ENCODE measurements at regions not wholly inside any gene's neighbourhood (a gene's known extent, or its start where the extent isn't known, plus 50 kb on each side); places are given as distances from the start of the nearest gene placed in this dataset.

- intact Hi-C loops (cut with micrococcal nuclease): no loop called here
- H3K27me3 ChIP-seq (ENCODE audit: control insufficient read depth in 2 of 2, insufficient read depth in 2 of 2, low read length in 2 of 2): no peaks in the 10 kb centered on the region
- no peak overlapping the region for H2AFZ ChIP-seq (ENCODE audit: low read depth, low read length)
- POLR2A ChIA-PET: no interaction called here
- CTCF ChIA-PET: no interaction called here
- no peak for DNase-seq (ENCODE audit: low read depth, low spot score)
- dilution Hi-C loops (cut with MboI; ENCODE audit: extremely low pct_ligation_motif_present, low sequenced_read_pairs): no loop called here
- H3K9me1 ChIP-seq (replicated peaks; ENCODE audit: control insufficient read depth, extremely low read depth, insufficient read depth, low read length): no peaks in the 10 kb centered on the region
- no peaks in the 10 kb centered on the region for H3K4me1 ChIP-seq (ENCODE audit: control insufficient read depth, extremely low read depth, insufficient read depth, low read length)
- no peak overlapping the region for H3K27ac ChIP-seq (ENCODE audit: insufficient read depth, low read depth, low read length)
- no peak overlapping the region for H3K4me2 ChIP-seq (ENCODE audit: insufficient read depth, low read length)
- no peak overlapping the region for H3K9ac ChIP-seq (replicated peaks; ENCODE audit: extremely low read depth, insufficient read depth, low read length)
- no peaks in the 10 kb centered on the region for H4K20me1 ChIP-seq (replicated peaks; ENCODE audit: control insufficient read depth, extremely low read depth, insufficient read depth, low read length)
- no peak for FAIRE-seq
- TF ChIP-seq GATA2 (IDR thresholded peaks at IDR 0.05; ENCODE audit: insufficient read depth, insufficient read length, low read depth, low read length) (no peak), EZH2 (IDR thresholded peaks at IDR 0.05; ENCODE audit: borderline replicate concordance, low read depth, low read length, severe bottlenecking) (no peak), POLR2AphosphoS5 (IDR thresholded peaks at IDR 0.05; ENCODE audit: insufficient read depth, low read depth, low read length) (no peak), FOS (IDR thresholded peaks at IDR 0.05; ENCODE audit: borderline replicate concordance, insufficient read depth, low read length) (no peak), MYC (IDR thresholded peaks at IDR 0.05; ENCODE audit: low read depth, low read length) (no peak), MAX (IDR thresholded peaks at IDR 0.05; ENCODE audit: insufficient read depth, insufficient read length) (no peak), POLR2A (IDR thresholded peaks at IDR 0.05; ENCODE audit: low read depth, low read length) (no peak), CTCF (IDR thresholded peaks at IDR 0.05; ENCODE audit: extremely low read depth in 1 of 2, insufficient read depth in 1 of 2, low read depth in 1 of 2, low read length in 2 of 2) (no peak)
- H3K4me3 ChIP-seq (replicated peaks in 1 of 3; ENCODE audit: insufficient read depth in 1 of 3, low read depth in 1 of 3, low read length in 3 of 3): no peak overlapping the region
- no peaks in the 10 kb centered on the region for H3K9me3 ChIP-seq (replicated peaks; ENCODE audit: control insufficient read depth, insufficient read depth, low read length)
- BruUV-seq (replicated peaks): no TSS peak
- H3K79me2 ChIP-seq (ENCODE audit: control insufficient read depth, insufficient read depth, low read length): no peaks in the 10 kb centered on the region
- no peaks in the 10 kb centered on the region for H3K36me3 ChIP-seq (ENCODE audit: control insufficient read depth in 2 of 2, extremely low read depth in 1 of 2, insufficient read depth in 2 of 2, low read length in 2 of 2)
Measured at GRCh38 chr17:70473049-70473448, 303.7 kb downstream of the KCNJ2 start.

Data from endothelial cell of umbilical vein (primary cell).